ENCODE measurements at regions not wholly inside any gene's neighbourhood (a gene's known extent, or its start where the extent isn't known, plus 50 kb on each side); places are given as distances from the start of the nearest gene placed in this dataset.
"Not testable (repeated sequence)": the region's sequence is repeated elsewhere in the genome, so short reads cannot be mapped to it uniquely, and the experiment has no call there.

- no peak overlapping the region for H3K27ac ChIP-seq (ENCODE audit: low read length)
- POLR2A ChIA-PET: no interaction called here
- Mint-ChIP-seq H3K4me3 (no peak overlapping the region), H3K36me3 (no peaks in the 10 kb centered on the region), H3K9me3 (no peaks in the 10 kb centered on the region), H3K27ac (no peak overlapping the region), H3K4me1 (no peaks in the 10 kb centered on the region), H3K27me3 (peaks cover 0 to 12% of the 10 kb centered on the region in 2 donors)
- WGBS (ENCODE audit: insufficient coverage): no CpG with 5 or more reads among the region's 3 CpGs
- DNase-seq: no peak
- no peak overlapping the region for H3K4me3 ChIP-seq (ENCODE audit: control insufficient read depth in 1 of 2, extremely low read depth in 1 of 2, low read length in 1 of 2)
- CTCF ChIA-PET: no interaction called here
- H3K36me3 ChIP-seq (ENCODE audit: control insufficient read depth in 2 of 2, extremely low read depth in 1 of 2, insufficient read depth in 1 of 2, low read length in 1 of 2): no peaks in the 10 kb centered on the region
- H3K27me3 ChIP-seq (replicated peaks in 1 of 2; ENCODE audit: control insufficient read depth in 2 of 2, extremely low read depth in 1 of 2, insufficient read depth in 2 of 2, low read length in 1 of 2): no peaks in the 10 kb centered on the region
- H3K9me3 ChIP-seq: no peaks in the 10 kb centered on the region
- no peak for ATAC-seq (replicated peaks in 1 of 4)
- H3K4me1 ChIP-seq (ENCODE audit: control insufficient read depth in 1 of 2, extremely low read depth in 1 of 2, insufficient read depth in 2 of 2, low read length in 2 of 2): no peaks in the 10 kb centered on the region
These were observed 117.2 kb downstream of the TMX1 start for GRCh38 chr14:51357250-51357649.

- DNase-seq (no peak), ATAC-seq (replicated peaks in 1 of 4) (no peak)
- Mint-ChIP-seq H3K36me3 (no peaks in the 10 kb centered on the region), H3K4me1 (no peaks in the 10 kb centered on the region), H3K4me3 (no peak overlapping the region), H3K27ac (no peak overlapping the region), H3K27me3 (peaks cover 0 to 5% of the 10 kb centered on the region in 2 donors), H3K9me3 (no peaks in the 10 kb centered on the region)
- peaks cover 0 to 4% of the 10 kb centered on the region in 2 experiments for H3K27me3 ChIP-seq (replicated peaks in 1 of 2; ENCODE audit: control insufficient read depth in 2 of 2, extremely low read depth in 1 of 2, insufficient read depth in 2 of 2, low read length in 1 of 2)
- H3K27ac ChIP-seq (ENCODE audit: low read length): no peak overlapping the region
- H3K4me1 ChIP-seq (ENCODE audit: control insufficient read depth in 1 of 2, extremely low read depth in 1 of 2, insufficient read depth in 2 of 2, low read length in 2 of 2): no peaks in the 10 kb centered on the region
- ChIA-PET CTCF (no interaction called here), POLR2A (no interaction called here)
- no peaks in the 10 kb centered on the region for H3K36me3 ChIP-seq (ENCODE audit: control insufficient read depth in 2 of 2, extremely low read depth in 1 of 2, insufficient read depth in 1 of 2, low read length in 1 of 2)
- H3K4me3 ChIP-seq (ENCODE audit: control insufficient read depth in 1 of 2, extremely low read depth in 1 of 2, low read length in 1 of 2): no peak overlapping the region
- H3K9me3 ChIP-seq: no peaks in the 10 kb centered on the region
- WGBS (ENCODE audit: insufficient coverage): 51% methylated on average over 4 of the region's 7 CpGs
These were observed 120.5 kb downstream of the TMX1 start for GRCh38 chr14:51360592-51360991.

- no peak overlapping the region for H3K27ac Mint-ChIP-seq
- H3K27me3 Mint-ChIP-seq: peaks cover 4 to 14% of the 10 kb centered on the region in 2 donors
- no peak overlapping the region for H3K4me3 ChIP-seq (ENCODE audit: control insufficient read depth in 1 of 2, extremely low read depth in 1 of 2, low read length in 1 of 2)
- H3K36me3 Mint-ChIP-seq: no peaks in the 10 kb centered on the region
- no peaks in the 10 kb centered on the region for H3K9me3 Mint-ChIP-seq
- no peaks in the 10 kb centered on the region for H3K4me1 ChIP-seq (ENCODE audit: control insufficient read depth in 1 of 2, extremely low read depth in 1 of 2, insufficient read depth in 2 of 2, low read length in 2 of 2)
- ChIA-PET POLR2A (no interaction called here), CTCF (no interaction called here)
- no peaks in the 10 kb centered on the region for H3K36me3 ChIP-seq (ENCODE audit: control insufficient read depth in 2 of 2, extremely low read depth in 1 of 2, insufficient read depth in 1 of 2, low read length in 1 of 2)
- no peaks in the 10 kb centered on the region for H3K9me3 ChIP-seq
- H3K4me3 Mint-ChIP-seq: no peak overlapping the region
- H3K27ac ChIP-seq (ENCODE audit: low read length): no peak overlapping the region
- peaks cover 0 to 10% of the 10 kb centered on the region in 2 experiments for H3K27me3 ChIP-seq (replicated peaks in 1 of 2; ENCODE audit: control insufficient read depth in 2 of 2, extremely low read depth in 1 of 2, insufficient read depth in 2 of 2, low read length in 1 of 2)
- H3K4me1 Mint-ChIP-seq: no peaks in the 10 kb centered on the region
- no peak for DNase-seq
- 64% methylated on average over 7 of the region's 7 CpGs for WGBS (ENCODE audit: insufficient coverage)
- ATAC-seq (replicated peaks in 1 of 4): no peak
These were observed 125.4 kb downstream of the TMX1 start for GRCh38 chr14:51365241-51365965.

- H3K4me3 Mint-ChIP-seq; H3K27ac Mint-ChIP-seq; H3K9me3 Mint-ChIP-seq; H3K27ac ChIP-seq (ENCODE audit: low read length); CTCF ChIA-PET; DNase-seq; H3K9me3 ChIP-seq; H3K27me3 ChIP-seq (replicated peaks in 1 of 2; ENCODE audit: control insufficient read depth in 2 of 2, extremely low read depth in 1 of 2, insufficient read depth in 2 of 2, low read length in 1 of 2); H3K4me1 ChIP-seq (ENCODE audit: control insufficient read depth in 1 of 2, extremely low read depth in 1 of 2, insufficient read depth in 2 of 2, low read length in 2 of 2); ATAC-seq (replicated peaks in 1 of 4); POLR2A ChIA-PET; H3K4me1 Mint-ChIP-seq; H3K36me3 Mint-ChIP-seq; H3K36me3 ChIP-seq (ENCODE audit: control insufficient read depth in 2 of 2, extremely low read depth in 1 of 2, insufficient read depth in 1 of 2, low read length in 1 of 2); H3K4me3 ChIP-seq (ENCODE audit: control insufficient read depth in 1 of 2, extremely low read depth in 1 of 2, low read length in 1 of 2): not testable (repeated sequence)
- H3K27me3 Mint-ChIP-seq: peaks cover 4 to 12% of the 10 kb centered on the region in 2 donors
- WGBS (ENCODE audit: insufficient coverage): no CpG with 5 or more reads among the region's 14 CpGs
These were observed 126.4 kb downstream of the TMX1 start for GRCh38 chr14:51366460-51366859.

- DNase-seq; CTCF ChIA-PET; H3K9me3 ChIP-seq; H3K9me3 Mint-ChIP-seq; H3K27me3 ChIP-seq (replicated peaks in 1 of 2; ENCODE audit: control insufficient read depth in 2 of 2, extremely low read depth in 1 of 2, insufficient read depth in 2 of 2, low read length in 1 of 2); H3K27ac Mint-ChIP-seq; H3K4me3 ChIP-seq (ENCODE audit: control insufficient read depth in 1 of 2, extremely low read depth in 1 of 2, low read length in 1 of 2); H3K4me1 ChIP-seq (ENCODE audit: control insufficient read depth in 1 of 2, extremely low read depth in 1 of 2, insufficient read depth in 2 of 2, low read length in 2 of 2); H3K4me3 Mint-ChIP-seq; H3K27ac ChIP-seq (ENCODE audit: low read length); H3K36me3 ChIP-seq (ENCODE audit: control insufficient read depth in 2 of 2, extremely low read depth in 1 of 2, insufficient read depth in 1 of 2, low read length in 1 of 2); H3K4me1 Mint-ChIP-seq; POLR2A ChIA-PET; H3K36me3 Mint-ChIP-seq; ATAC-seq (replicated peaks in 1 of 4): not testable (repeated sequence)
- WGBS (ENCODE audit: insufficient coverage): 33% methylated on average over 1 of the region's 7 CpGs
- peaks cover 4 to 12% of the 10 kb centered on the region in 2 donors for H3K27me3 Mint-ChIP-seq
These were observed 127.0 kb downstream of the TMX1 start for GRCh38 chr14:51366866-51367599.

- H3K4me3 ChIP-seq (ENCODE audit: control insufficient read depth in 1 of 2, extremely low read depth in 1 of 2, low read length in 1 of 2): no peak overlapping the region
- 63% methylated on average over 1 of the region's 1 CpG for WGBS (ENCODE audit: insufficient coverage)
These were observed 127.5 kb downstream of the TMX1 start for GRCh38 chr14:51367600-51367931.

More at GRCh38 chr14:51367600-51367931, 127.5 kb downstream of the TMX1 start:
- H3K27ac Mint-ChIP-seq: no peak overlapping the region
- peaks cover 6 to 15% of the 10 kb centered on the region in 2 donors for H3K27me3 Mint-ChIP-seq
- ATAC-seq (replicated peaks in 1 of 4) (no peak), DNase-seq (no peak)
- no peaks in the 10 kb centered on the region for H3K4me1 ChIP-seq (ENCODE audit: control insufficient read depth in 1 of 2, extremely low read depth in 1 of 2, insufficient read depth in 2 of 2, low read length in 2 of 2)
- H3K9me3 ChIP-seq: no peaks in the 10 kb centered on the region
- CTCF ChIA-PET: no interaction called here
- H3K36me3 ChIP-seq (ENCODE audit: control insufficient read depth in 2 of 2, extremely low read depth in 1 of 2, insufficient read depth in 1 of 2, low read length in 1 of 2): no peaks in the 10 kb centered on the region
- no peaks in the 10 kb centered on the region for H3K9me3 Mint-ChIP-seq
- peaks cover 0 to 10% of the 10 kb centered on the region in 2 experiments for H3K27me3 ChIP-seq (replicated peaks in 1 of 2; ENCODE audit: control insufficient read depth in 2 of 2, extremely low read depth in 1 of 2, insufficient read depth in 2 of 2, low read length in 1 of 2)
- no peaks in the 10 kb centered on the region for H3K36me3 Mint-ChIP-seq
- POLR2A ChIA-PET: no interaction called here
- H3K4me3 Mint-ChIP-seq: no peak overlapping the region
- H3K27ac ChIP-seq (ENCODE audit: low read length): no peak overlapping the region
- no peaks in the 10 kb centered on the region for H3K4me1 Mint-ChIP-seq

All from T-cell (primary cell).